ENCODE measurements at regions not wholly inside any gene's neighbourhood (a gene's known extent, or its start where the extent isn't known, plus 50 kb on each side); places are given as distances from the start of the nearest gene placed in this dataset.

DNA sequence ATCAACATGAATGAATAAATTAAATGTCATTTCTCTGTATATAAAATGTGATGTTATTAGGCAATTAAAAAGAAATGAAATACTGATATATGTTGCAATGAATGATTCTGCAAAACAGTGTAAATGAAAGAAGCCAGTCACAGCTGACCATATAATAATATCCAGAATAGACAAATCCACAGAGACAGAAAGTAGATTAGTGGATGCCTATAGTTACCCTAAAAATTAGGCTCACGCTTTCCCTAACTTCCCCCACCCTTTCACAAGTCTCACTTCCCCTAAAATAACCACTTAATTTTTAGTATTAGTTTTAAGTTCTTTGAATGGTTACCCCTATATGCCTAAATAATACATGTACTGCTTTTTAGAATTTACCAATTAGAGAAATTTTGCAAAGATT lies 348.9 kb upstream of the FAR2 start:
- no peak overlapping the region for H3K27ac ChIP-seq (replicated peaks)
- TF ChIP-seq SPI1 (IDR thresholded peaks at IDR 0.05; ENCODE audit: borderline replicate concordance, low read depth) (peak; percentile 39; the same call in 1 of the 2 replicates), POLR2AphosphoS5 (IDR thresholded peaks at IDR 0.05; ENCODE audit: low read depth) (no peak)
- H3K4me3 ChIP-seq (replicated peaks; ENCODE audit: insufficient read depth, low read length) = no peak overlapping the region
- DNase-seq (ENCODE audit: low read depth in 1 of 2, low spot score in 1 of 2) = peak in 1 of 2 experiments; percentile 5
- no peaks in the 10 kb centered on the region for H3K27me3 ChIP-seq (ENCODE audit: insufficient read depth, poor library complexity, severe bottlenecking)

DNA sequence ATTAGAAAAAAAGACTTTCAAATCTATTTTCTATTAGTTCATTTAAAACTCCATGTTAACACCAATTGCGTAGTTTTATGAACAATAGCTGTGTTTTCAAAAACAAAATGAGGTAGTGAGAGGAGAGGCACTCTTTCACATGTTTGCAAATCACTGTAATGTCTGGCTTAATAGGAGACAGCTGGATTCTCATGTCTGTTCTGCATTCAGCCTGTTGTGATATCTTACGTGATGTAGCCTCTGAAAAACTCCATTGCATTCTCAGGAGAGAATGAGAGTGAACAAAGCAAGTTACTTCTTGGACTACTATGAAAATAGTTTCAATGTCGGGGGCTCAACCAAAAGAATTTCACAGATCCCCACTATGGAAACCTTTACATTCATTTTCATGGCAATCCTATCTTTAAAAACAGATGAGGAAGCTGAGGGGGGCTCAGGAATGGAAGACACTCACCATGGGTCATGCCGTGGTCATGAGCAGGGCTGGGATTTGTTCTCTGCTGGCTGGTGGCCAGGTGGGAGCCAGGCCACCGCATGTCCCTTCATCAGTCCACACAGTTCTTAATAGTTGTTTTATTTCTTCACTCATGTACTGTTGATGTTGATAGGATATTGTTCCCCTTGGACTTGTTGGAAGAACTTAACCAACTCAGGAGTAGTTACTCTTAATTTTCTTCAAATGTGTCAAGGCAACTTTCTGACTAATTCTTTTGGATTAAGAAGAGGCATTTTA lies 346.2 kb upstream of the FAR2 start:
- H3K27ac ChIP-seq (replicated peaks) = no peak overlapping the region
- DNase-seq (ENCODE audit: low read depth in 1 of 2, low spot score in 1 of 2) = no peak
- TF ChIP-seq, protein P1, sequence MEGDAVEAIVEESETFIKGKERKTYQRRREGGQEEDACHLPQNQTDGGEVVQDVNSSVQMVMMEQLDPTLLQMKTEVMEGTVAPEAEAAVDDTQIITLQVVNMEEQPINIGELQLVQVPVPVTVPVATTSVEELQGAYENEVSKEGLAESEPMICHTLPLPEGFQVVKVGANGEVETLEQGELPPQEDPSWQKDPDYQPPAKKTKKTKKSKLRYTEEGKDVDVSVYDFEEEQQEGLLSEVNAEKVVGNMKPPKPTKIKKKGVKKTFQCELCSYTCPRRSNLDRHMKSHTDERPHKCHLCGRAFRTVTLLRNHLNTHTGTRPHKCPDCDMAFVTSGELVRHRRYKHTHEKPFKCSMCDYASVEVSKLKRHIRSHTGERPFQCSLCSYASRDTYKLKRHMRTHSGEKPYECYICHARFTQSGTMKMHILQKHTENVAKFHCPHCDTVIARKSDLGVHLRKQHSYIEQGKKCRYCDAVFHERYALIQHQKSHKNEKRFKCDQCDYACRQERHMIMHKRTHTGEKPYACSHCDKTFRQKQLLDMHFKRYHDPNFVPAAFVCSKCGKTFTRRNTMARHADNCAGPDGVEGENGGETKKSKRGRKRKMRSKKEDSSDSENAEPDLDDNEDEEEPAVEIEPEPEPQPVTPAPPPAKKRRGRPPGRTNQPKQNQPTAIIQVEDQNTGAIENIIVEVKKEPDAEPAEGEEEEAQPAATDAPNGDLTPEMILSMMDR (IDR thresholded peaks at IDR 0.05; ENCODE audit: insufficient read depth, low read length) = no peak
- TF ChIP-seq SPI1 (IDR thresholded peaks at IDR 0.05; ENCODE audit: borderline replicate concordance, low read depth) = no peak
- no peak for TF ChIP-seq POLR2AphosphoS5 (IDR thresholded peaks at IDR 0.05; ENCODE audit: low read depth)
- TF ChIP-seq, protein P2, sequence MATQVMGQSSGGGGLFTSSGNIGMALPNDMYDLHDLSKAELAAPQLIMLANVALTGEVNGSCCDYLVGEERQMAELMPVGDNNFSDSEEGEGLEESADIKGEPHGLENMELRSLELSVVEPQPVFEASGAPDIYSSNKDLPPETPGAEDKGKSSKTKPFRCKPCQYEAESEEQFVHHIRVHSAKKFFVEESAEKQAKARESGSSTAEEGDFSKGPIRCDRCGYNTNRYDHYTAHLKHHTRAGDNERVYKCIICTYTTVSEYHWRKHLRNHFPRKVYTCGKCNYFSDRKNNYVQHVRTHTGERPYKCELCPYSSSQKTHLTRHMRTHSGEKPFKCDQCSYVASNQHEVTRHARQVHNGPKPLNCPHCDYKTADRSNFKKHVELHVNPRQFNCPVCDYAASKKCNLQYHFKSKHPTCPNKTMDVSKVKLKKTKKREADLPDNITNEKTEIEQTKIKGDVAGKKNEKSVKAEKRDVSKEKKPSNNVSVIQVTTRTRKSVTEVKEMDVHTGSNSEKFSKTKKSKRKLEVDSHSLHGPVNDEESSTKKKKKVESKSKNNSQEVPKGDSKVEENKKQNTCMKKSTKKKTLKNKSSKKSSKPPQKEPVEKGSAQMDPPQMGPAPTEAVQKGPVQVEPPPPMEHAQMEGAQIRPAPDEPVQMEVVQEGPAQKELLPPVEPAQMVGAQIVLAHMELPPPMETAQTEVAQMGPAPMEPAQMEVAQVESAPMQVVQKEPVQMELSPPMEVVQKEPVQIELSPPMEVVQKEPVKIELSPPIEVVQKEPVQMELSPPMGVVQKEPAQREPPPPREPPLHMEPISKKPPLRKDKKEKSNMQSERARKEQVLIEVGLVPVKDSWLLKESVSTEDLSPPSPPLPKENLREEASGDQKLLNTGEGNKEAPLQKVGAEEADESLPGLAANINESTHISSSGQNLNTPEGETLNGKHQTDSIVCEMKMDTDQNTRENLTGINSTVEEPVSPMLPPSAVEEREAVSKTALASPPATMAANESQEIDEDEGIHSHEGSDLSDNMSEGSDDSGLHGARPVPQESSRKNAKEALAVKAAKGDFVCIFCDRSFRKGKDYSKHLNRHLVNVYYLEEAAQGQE (IDR thresholded peaks at IDR 0.05; ENCODE audit: insufficient replicate concordance, low read depth) = no peak
- no peak for TF ChIP-seq GABPA (IDR thresholded peaks at IDR 0.05; ENCODE audit: low read depth)
- no peaks in the 10 kb centered on the region for H3K27me3 ChIP-seq (ENCODE audit: insufficient read depth, poor library complexity, severe bottlenecking)
- no peak overlapping the region for H3K4me3 ChIP-seq (replicated peaks; ENCODE audit: insufficient read depth, low read length)

DNA sequence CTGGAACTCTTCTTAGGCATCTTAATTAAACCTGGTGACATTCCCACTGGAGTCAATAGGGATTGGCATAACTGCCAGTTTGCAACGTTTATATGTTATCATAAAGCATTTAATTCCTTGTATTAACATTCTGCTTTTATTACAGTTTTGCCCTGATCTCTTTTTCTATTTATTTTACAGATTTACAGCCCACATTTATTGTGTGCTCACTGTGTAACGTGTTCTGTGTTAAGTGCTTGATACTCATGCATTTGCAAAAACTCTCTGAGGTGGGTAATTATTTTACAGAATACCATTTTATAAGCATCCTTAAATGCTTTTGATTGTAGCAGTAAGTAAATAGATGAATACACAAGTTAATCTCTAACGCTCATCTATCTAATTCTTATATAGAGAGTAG lies 341.5 kb upstream of the FAR2 start:
- TF ChIP-seq SPI1 (IDR thresholded peaks at IDR 0.05; ENCODE audit: borderline replicate concordance, low read depth) = no peak
- no peak for TF ChIP-seq GABPA (IDR thresholded peaks at IDR 0.05; ENCODE audit: low read depth)
- TF ChIP-seq, protein P2 (IDR thresholded peaks at IDR 0.05; ENCODE audit: insufficient replicate concordance, low read depth) = no peak
- no peak for TF ChIP-seq POLR2AphosphoS5 (IDR thresholded peaks at IDR 0.05; ENCODE audit: low read depth)
- TF ChIP-seq, protein P1 (IDR thresholded peaks at IDR 0.05; ENCODE audit: insufficient read depth, low read length) = no peak
- Histone ChIP-seq H3K27me3 (ENCODE audit: insufficient read depth, poor library complexity, severe bottlenecking) (no peaks in the 10 kb centered on the region), H3K4me3 (replicated peaks; ENCODE audit: insufficient read depth, low read length) (no peak overlapping the region), H3K27ac (replicated peaks) (no peak overlapping the region)
- DNase-seq (ENCODE audit: low read depth in 1 of 2, low spot score in 1 of 2) = no peak

DNA sequence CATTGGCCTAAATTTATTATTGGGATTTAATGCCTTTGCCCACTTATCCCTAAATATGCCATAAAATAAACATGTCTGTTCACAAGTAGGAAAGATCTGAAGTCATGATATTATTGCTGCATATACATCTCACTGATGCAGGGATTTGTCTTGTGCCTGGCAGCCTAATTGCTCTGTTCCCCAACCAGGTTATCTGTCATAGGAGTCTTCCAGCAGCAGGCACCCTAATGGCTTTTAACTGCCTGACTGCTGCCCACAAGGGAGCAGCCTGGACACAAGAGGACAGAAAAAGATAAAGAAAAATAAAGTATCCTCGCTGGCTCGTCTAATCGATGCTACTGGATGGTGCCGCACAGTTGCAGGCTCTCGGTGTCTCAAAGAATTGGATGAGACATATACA lies 337.6 kb upstream of the FAR2 start:
- H3K27me3 ChIP-seq (ENCODE audit: insufficient read depth, poor library complexity, severe bottlenecking) = no peaks in the 10 kb centered on the region
- no peak for DNase-seq (ENCODE audit: low read depth in 1 of 2, low spot score in 1 of 2)
- TF ChIP-seq SPI1 (IDR thresholded peaks at IDR 0.05; ENCODE audit: borderline replicate concordance, low read depth) (no peak), POLR2AphosphoS5 (IDR thresholded peaks at IDR 0.05; ENCODE audit: low read depth) (no peak), GABPA (IDR thresholded peaks at IDR 0.05; ENCODE audit: low read depth) (no peak)
- TF ChIP-seq, protein P2 (IDR thresholded peaks at IDR 0.05; ENCODE audit: insufficient replicate concordance, low read depth) = no peak
- H3K4me3 ChIP-seq (replicated peaks; ENCODE audit: insufficient read depth, low read length) = no peak overlapping the region
- H3K27ac ChIP-seq (replicated peaks) = no peak overlapping the region

Data from HL-60 (cell line).